ENCODE measurements at regions not wholly inside any gene's neighbourhood (a gene's known extent, or its start where the extent isn't known, plus 50 kb on each side); places are given as distances from the start of the nearest gene placed in this dataset.
A peak's percentile ranks its signal among the peaks of the same experiment; 100 is the strongest.

DNA sequence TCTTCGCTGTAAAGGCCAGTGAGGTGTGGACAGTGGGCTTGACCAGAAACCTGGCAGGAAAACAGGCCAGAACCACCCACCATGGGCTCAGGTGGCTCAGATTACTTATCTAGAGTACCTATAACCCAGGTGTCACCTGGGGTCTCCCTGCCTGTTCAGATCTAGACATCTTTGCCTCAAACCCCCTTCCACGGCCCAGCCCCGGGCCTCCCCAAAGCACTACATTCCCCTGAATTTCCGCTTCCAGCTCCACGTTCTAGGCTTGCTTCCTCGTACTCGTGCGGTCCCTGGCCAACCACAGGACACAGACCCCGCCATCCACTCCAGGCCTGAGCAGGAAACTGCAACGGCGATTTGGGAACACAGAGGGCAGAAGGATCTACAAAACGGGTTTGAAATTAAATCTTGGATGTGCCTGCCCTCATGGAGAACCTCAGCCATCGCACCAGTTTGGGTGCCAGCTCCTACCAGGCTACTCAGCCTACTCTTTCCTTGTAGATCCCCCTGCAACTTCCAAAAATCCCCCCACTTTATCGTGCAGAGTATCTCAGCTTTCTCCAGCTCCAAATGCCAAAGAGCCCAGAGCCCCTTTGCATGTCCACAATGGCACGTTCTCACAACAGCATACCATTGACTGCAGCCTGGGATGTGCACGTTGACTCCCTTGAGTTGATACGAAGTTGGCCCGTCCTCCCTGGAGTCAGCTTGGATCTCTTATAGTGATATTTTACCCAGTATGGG, 62.7 kb upstream of the CACUL1 start:
- no peak for ATAC-seq

GRCh38 chr10:118818621-118819221, 64.0 kb upstream of the CACUL1 start:
- no peak for TF ChIP-seq CTCF (IDR thresholded peaks at IDR 0.05)
- H3K9me3 ChIP-seq = no peaks in the 10 kb centered on the region
- DNase-seq (peak; percentile 56 to 82), ATAC-seq (peak; percentile 83 to 97 (median 88))
- peaks cover 8% of the 10 kb centered on the region for H3K4me1 ChIP-seq
- peak overlapping the region; percentile 36 for H3K27ac ChIP-seq
- H3K4me3 ChIP-seq = no peak overlapping the region
- no peaks in the 10 kb centered on the region for H3K36me3 ChIP-seq (ENCODE audit: insufficient read depth in 1 of 2, low read depth in 1 of 2)
- WGBS, 3 donors = 25 to 33% (median 27%) methylated on average over 17 of the region's 17 CpGs
- intact Hi-C loops (cut with DNase I) = no loop called here
- H3K27me3 ChIP-seq (ENCODE audit: insufficient read depth in 3 of 3, low read length in 2 of 3) = no peaks in the 10 kb centered on the region

More for the DNA sequence above, 62.7 kb upstream of the CACUL1 start:
- TF ChIP-seq CTCF (IDR thresholded peaks at IDR 0.05) = no peak
- WGBS, 3 donors = 86 to 89% (median 89%) methylated on average over 18 of the region's 18 CpGs
- no peak for DNase-seq
- no peaks in the 10 kb centered on the region for H3K9me3 ChIP-seq
- no peak overlapping the region for H3K4me3 ChIP-seq
- H3K36me3 ChIP-seq (ENCODE audit: insufficient read depth in 1 of 2, low read depth in 1 of 2) = no peaks in the 10 kb centered on the region
- H3K27me3 ChIP-seq (ENCODE audit: insufficient read depth in 3 of 3, low read length in 2 of 3) = no peaks in the 10 kb centered on the region
- no peak overlapping the region for H3K27ac ChIP-seq
- intact Hi-C loops (cut with DNase I) = no loop called here
- H3K4me1 ChIP-seq = peaks cover 8% of the 10 kb centered on the region

- no peak for TF ChIP-seq CTCF (IDR thresholded peaks at IDR 0.05)
- intact Hi-C loops (cut with DNase I) = no loop called here
- no peaks in the 10 kb centered on the region for H3K27me3 ChIP-seq (ENCODE audit: insufficient read depth in 3 of 3, low read length in 2 of 3)
- peaks cover 8% of the 10 kb centered on the region for H3K4me1 ChIP-seq
- 85 to 92% (median 86%) methylated on average over 16 of the region's 16 CpGs for WGBS, 3 donors
- H3K36me3 ChIP-seq (ENCODE audit: insufficient read depth in 1 of 2, low read depth in 1 of 2) = no peaks in the 10 kb centered on the region
- DNase-seq (no peak), ATAC-seq (no peak)
- H3K9me3 ChIP-seq = no peaks in the 10 kb centered on the region
- H3K4me3 ChIP-seq = no peak overlapping the region
- no peak overlapping the region for H3K27ac ChIP-seq
These were observed 65.8 kb upstream of the CACUL1 start for GRCh38 chr10:118820326-118821116.

DNA sequence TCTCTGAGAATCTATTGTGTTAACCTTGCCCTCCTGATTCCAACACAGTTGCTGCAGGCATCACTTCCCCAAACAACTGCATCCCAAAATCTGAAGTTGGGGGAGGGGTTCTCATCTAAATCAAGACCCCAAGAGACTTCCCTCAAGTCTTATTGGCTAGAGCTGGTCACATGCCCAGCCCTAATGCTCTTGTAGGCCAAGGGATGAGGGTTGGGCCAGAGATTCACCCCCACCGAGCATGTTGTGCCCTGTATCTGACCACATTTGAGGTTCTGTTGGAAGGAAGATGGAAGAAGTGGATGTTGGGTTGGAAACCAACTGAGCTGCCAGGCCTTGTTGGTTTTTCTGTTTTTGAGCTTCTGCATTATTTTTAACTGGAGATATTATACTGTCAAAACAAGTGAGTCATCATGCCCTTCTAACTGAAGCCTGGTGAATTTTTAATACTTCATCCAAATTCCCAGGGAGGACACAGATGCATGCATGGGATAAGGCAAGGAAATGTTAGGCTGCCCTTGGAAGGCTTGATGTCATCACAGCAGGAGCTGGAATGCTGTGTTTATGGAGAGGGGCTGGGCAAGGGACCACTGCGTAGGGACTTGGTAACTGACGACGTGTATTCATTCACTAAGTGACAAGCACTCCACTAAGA, 68.6 kb upstream of the CACUL1 start:
- no peak overlapping the region for H3K4me3 ChIP-seq
- DNase-seq = no peak
- H3K36me3 ChIP-seq (ENCODE audit: insufficient read depth in 1 of 2, low read depth in 1 of 2) = no peaks in the 10 kb centered on the region
- H3K27me3 ChIP-seq (ENCODE audit: insufficient read depth in 3 of 3, low read length in 2 of 3) = no peaks in the 10 kb centered on the region
- no peak for TF ChIP-seq CTCF (IDR thresholded peaks at IDR 0.05)
- WGBS, 3 donors = 69 to 83% (median 72%) methylated on average over 4 of the region's 4 CpGs
- H3K9me3 ChIP-seq = no peaks in the 10 kb centered on the region
- peaks cover 8% of the 10 kb centered on the region for H3K4me1 ChIP-seq
- H3K27ac ChIP-seq = no peak overlapping the region
- no peak for ATAC-seq
- intact Hi-C loops (cut with DNase I) = no loop called here
